ENCODE measurements at regions not wholly inside any gene's neighbourhood (a gene's known extent, or its start where the extent isn't known, plus 50 kb on each side); places are given as distances from the start of the nearest gene placed in this dataset.

DNA sequence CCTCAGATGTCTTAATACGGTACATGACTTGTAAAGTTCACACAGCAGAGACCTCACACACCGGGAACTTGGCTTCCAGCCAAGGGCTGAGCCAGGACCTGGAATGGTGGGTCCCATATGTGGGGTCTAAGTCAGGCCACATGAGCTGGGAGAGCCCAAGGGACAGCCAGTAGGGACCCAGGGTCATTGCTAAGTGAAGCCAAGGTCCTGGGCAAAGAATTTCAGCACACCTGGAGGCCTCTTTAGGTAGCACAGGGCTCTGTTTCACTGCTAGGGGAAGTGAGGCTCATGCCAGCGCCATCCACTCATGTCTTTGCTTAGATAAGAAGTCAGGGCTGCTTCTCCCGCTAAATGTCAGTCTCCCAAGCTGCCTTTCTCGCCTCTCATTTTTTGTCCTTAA is 116.6 kb upstream of the TLE3 start:
- no peak overlapping the region for H3K4me3 ChIP-seq
- H3K9me3 Mint-ChIP-seq, result no peaks in the 10 kb centered on the region
- H3K36me3 Mint-ChIP-seq, result no peaks in the 10 kb centered on the region
- H3K79me2 ChIP-seq (ENCODE audit: low read depth), result no peaks in the 10 kb centered on the region
- no peaks in the 10 kb centered on the region for H4K20me1 ChIP-seq (ENCODE audit: low read depth)
- H3K4me2 ChIP-seq, result no peak overlapping the region
- H3K4me3 Mint-ChIP-seq, result no peak overlapping the region
- H3F3A ChIP-seq (ENCODE audit: low read depth), result peaks cover 6% of the 10 kb centered on the region
- peaks cover 42% of the 10 kb centered on the region for H3K4me1 Mint-ChIP-seq
- no peaks in the 10 kb centered on the region for H3K9me3 ChIP-seq (ENCODE audit: low read depth)
- no peak for DNase-seq (ENCODE audit: low spot score)
- TF ChIP-seq EZH2 (IDR thresholded peaks at IDR 0.05), result no peak
- TF ChIP-seq EZH2phosphoT487 (IDR thresholded peaks at IDR 0.05), result no peak
- TF ChIP-seq CTCF (IDR thresholded peaks at IDR 0.05), result no peak
- H3K36me3 ChIP-seq, result no peaks in the 10 kb centered on the region
- H3K27ac Mint-ChIP-seq, result peak overlapping the region; percentile 42
- peaks cover 8% of the 10 kb centered on the region for H3K27me3 Mint-ChIP-seq (ENCODE audit: insufficient read depth, low read depth)
- H3K27me3 ChIP-seq, result no peaks in the 10 kb centered on the region
- H3K27ac ChIP-seq, result no peak overlapping the region
- H3K9ac ChIP-seq, result no peak overlapping the region
- H3K4me1 ChIP-seq, result peaks cover 6% of the 10 kb centered on the region
- no peak overlapping the region for H2AFZ ChIP-seq (replicated peaks)

DNA sequence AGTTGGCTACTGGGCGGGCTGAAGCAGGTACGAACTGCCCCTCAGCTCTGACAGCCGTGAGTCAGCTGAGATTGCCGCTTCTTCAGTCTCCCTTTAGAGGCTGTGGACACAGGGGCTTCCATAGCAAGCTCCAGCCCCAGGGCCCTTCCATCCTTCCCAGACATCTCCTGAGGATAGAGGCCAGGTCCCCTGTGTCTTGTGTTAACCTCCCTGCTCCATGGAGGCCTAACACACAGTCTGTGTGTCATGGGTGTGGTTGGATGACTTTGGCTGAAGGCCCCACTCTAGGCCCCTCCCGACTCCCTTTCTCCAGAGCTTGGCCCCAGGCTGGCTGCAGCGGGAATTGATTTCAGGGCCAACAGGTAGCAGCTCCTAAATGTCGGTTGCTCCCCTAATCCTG is 116.1 kb upstream of the TLE3 start:
- H3K4me3 Mint-ChIP-seq, result no peak overlapping the region
- Histone ChIP-seq H3K27me3 (no peaks in the 10 kb centered on the region), H3K9me3 (ENCODE audit: low read depth) (no peaks in the 10 kb centered on the region), H3F3A (ENCODE audit: low read depth) (peaks cover 1% of the 10 kb centered on the region), H2AFZ (replicated peaks) (no peak overlapping the region), H3K4me1 (peaks cover 2% of the 10 kb centered on the region), H3K36me3 (no peaks in the 10 kb centered on the region), H3K4me3 (no peak overlapping the region), H3K4me2 (no peak overlapping the region), H3K9ac (no peak overlapping the region), H3K79me2 (ENCODE audit: low read depth) (no peaks in the 10 kb centered on the region), H4K20me1 (ENCODE audit: low read depth) (no peaks in the 10 kb centered on the region), H3K27ac (no peak overlapping the region)
- TF ChIP-seq CTCF (IDR thresholded peaks at IDR 0.05), result no peak
- TF ChIP-seq EZH2phosphoT487 (IDR thresholded peaks at IDR 0.05), result no peak
- TF ChIP-seq EZH2 (IDR thresholded peaks at IDR 0.05), result no peak
- peaks cover 11% of the 10 kb centered on the region for H3K27me3 Mint-ChIP-seq (ENCODE audit: insufficient read depth, low read depth)
- no peak overlapping the region for H3K27ac Mint-ChIP-seq
- H3K4me1 Mint-ChIP-seq, result peaks cover 37% of the 10 kb centered on the region
- no peaks in the 10 kb centered on the region for H3K36me3 Mint-ChIP-seq
- DNase-seq (ENCODE audit: low spot score), result no peak
- no peaks in the 10 kb centered on the region for H3K9me3 Mint-ChIP-seq

DNA sequence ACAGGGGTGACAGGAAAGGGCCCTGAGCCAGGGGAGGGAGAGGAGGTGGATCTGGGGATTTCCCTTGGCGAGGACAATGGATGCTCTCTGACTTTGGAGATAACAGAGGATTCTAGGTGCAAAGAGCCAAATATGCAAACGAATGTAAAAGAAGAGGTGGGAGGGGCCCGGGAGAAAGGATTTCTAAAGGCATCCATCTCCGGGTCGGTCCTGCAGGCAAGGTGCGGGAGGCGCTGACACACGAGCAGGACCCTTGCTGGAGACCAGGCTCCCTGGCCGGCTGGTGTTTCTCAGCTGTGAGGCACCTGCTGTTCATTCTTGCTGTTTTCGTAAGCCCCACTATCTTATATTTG is 115.2 kb upstream of the TLE3 start:
- Histone ChIP-seq H4K20me1 (ENCODE audit: low read depth) (no peaks in the 10 kb centered on the region), H3K4me2 (no peak overlapping the region), H3K4me3 (no peak overlapping the region), H3K27me3 (no peaks in the 10 kb centered on the region), H3F3A (ENCODE audit: low read depth) (no peaks in the 10 kb centered on the region), H3K36me3 (no peaks in the 10 kb centered on the region), H3K4me1 (no peaks in the 10 kb centered on the region), H2AFZ (replicated peaks) (no peak overlapping the region), H3K27ac (no peak overlapping the region), H3K9me3 (ENCODE audit: low read depth) (no peaks in the 10 kb centered on the region), H3K9ac (no peak overlapping the region), H3K79me2 (ENCODE audit: low read depth) (no peaks in the 10 kb centered on the region)
- no peak overlapping the region for H3K27ac Mint-ChIP-seq
- no peaks in the 10 kb centered on the region for H3K36me3 Mint-ChIP-seq
- no peak overlapping the region for H3K4me3 Mint-ChIP-seq
- H3K4me1 Mint-ChIP-seq, result peaks cover 30% of the 10 kb centered on the region
- no peaks in the 10 kb centered on the region for H3K9me3 Mint-ChIP-seq
- TF ChIP-seq EZH2 (IDR thresholded peaks at IDR 0.05), result no peak
- no peak for TF ChIP-seq CTCF (IDR thresholded peaks at IDR 0.05)
- no peak for TF ChIP-seq EZH2phosphoT487 (IDR thresholded peaks at IDR 0.05)
- peaks cover 8% of the 10 kb centered on the region for H3K27me3 Mint-ChIP-seq (ENCODE audit: insufficient read depth, low read depth)
- no peak for DNase-seq (ENCODE audit: low spot score)
